KG1 (cell line): ENCODE measurements at regions not wholly inside any gene's neighbourhood (a gene's known extent, or its start where the extent isn't known, plus 50 kb on each side); places are given as distances from the start of the nearest gene placed in this dataset.
"Not testable (repeated sequence)": the region's sequence is repeated elsewhere in the genome, so short reads cannot be mapped to it uniquely, and the experiment has no call there.

Source experiments
- DNase-seq: peaks from one replicate; lab custom pipeline; 2025; lab: John Stamatoyannopoulos, UW

DNA sequence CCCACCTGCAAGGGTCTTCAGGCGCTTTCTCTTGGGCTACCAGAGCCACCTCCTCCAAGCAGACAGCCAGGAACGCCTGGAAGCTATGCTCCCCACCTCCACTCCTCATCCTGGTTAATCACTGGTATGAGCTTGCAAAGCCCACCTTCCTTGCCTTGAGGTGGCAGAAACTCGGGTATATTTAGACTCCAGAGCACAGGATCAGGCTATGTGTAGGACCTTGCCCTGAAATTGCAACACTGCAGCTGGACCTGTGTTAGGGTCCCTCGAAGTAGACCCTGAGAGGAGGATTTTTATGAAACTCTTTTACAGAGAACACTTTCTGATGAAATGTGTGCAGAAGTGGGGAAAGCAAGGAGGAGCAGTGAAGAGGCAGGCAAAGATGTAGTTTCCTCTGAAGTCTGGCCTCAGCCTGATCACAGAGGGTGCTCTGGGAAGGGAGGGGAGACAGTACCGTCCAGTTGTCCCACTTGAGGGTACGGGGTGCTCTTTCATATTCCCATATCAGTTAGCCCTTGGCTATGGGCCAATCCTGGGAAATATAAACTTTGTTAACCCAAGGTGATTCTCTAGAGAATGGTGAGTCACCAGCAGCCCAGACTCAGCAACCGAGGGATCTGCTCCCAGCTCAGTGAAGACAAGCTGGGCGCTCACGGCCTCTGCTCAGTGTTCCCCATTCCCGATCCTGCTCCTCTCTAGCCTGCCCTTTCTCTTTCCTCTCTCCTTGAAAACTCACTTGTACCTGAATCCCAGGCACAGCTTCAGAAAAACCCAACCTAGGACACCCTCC, 157.9 kb downstream of the UQCRFS1 start:
- no peak for DNase-seq

DNA sequence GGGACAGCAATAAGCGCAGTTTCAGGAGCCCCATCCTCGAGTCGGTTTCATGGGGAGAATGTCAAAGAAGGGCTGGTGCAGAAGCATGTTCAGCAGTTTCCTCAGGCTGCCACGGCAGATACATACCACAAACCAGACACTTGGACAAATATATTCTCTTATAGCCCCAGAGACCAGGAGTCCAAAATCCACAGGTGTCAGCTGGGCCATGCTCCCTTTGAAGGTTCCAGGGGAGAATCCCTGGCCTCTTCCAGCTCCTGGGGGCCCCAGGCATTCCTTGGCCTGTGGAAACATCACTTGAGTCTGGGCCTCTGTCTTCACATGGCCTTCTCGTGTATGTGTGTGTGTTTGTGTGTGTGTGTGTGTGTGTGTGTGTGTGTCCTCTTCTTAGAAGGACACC, 164.1 kb downstream of the UQCRFS1 start:
- no peak for DNase-seq

DNA sequence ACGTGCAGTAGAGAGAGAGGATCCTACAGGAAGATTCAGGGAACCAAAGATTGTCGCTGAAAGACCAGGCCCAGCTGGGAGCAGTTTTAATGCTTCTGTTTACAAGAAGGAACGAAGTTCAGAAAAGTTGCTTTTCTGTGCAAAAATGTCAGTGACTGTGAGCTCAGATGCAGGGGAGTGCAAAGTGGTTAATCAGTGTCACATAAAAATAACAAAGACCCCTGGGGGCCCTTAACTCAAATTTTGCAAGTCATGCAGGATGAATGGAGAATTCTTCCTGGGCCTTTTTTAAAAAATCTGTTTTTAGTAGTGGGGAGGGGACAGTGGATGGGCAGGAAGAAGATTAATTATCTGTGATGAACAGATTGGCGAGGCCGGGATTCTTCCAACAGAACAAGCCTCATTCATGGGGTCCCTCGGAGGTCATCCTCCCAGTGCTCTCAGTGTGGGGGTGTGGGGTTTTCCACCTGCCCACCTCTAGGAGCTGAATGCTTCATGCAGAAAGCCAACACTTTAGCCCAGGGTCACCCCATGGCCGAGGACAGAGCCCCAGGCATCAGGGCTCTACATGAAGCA, 167.2 kb downstream of the UQCRFS1 start:
- DNase-seq = no peak

DNA sequence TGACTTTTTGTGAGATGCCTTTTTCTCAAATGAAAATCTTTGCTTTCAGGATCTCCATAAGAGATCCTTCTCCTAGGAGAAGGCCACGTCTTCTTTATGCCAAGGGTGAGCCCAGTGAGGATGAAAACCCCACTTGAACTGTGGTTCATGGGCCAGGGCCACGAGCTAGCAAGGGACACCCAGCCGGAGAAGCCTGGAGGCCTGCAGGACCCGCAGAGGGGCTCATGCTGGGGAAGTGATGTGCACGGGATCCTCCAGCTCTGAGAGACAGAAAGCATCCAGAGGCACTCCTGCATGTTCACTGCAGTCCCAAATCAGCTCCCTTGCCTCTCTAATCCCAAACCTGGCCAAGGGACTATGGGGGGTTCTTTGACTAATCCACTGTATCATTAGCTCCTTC, 168.9 kb downstream of the UQCRFS1 start:
- DNase-seq = no peak

DNA sequence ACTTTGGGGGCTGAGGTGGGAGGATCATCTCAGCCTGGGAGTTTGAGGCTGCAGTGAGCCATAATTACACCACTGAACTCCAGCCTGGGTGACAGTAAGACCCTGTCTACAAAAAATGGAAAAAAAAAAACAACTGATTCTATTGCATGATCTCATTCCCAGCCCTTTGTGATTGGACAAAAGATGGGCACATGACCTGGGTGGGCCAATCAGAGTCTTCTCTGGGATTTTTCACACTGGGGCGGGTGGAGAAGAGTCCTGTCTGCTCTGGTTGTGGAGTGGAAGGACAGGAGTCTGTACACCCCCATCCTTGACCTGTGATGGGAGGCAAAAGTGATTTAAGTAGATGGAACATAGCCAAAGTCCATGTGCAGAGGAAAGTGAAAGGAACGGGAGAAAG, 170.5 kb downstream of the UQCRFS1 start:
- DNase-seq = no peak

DNA sequence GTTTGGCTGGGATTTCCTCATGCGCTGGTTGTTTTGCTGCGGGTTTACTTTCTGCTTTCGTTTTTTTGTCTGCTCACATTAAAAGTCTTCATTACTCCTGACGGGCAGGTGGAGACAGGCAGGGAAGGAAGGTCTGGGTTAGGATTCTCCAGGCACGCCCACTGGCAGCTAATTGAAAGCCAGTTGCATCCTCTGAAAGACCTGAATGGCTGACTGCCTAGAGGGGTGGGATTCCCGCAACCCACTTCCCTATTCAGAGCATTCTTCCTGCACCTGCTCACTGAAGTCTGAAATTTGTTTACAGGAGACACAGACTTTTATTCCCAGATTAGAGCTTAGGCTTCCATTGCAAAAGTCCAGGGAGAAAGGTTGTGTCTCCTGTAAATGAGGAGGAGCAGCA, 172.0 kb downstream of the UQCRFS1 start:
- DNase-seq = no peak

DNA sequence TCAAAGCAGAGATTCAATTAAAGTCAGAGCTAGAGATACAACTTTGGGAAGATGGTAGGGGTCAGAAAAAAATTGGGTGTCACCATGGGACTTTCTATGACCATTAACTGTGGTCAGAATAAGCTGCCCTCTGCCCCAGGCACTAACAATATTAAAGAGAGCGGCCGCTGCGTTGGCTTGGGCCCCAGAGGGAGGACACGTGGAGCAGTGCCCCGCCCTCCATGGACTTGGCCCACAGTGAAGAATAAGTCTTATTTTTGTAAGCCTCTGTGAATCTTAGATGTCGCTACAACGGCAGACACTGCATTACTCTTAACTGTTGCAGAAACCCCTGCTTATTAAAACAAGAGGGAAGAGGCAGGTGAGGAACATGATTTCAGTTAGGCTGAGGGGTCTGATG, 172.7 kb downstream of the UQCRFS1 start:
- DNase-seq = no peak

DNA sequence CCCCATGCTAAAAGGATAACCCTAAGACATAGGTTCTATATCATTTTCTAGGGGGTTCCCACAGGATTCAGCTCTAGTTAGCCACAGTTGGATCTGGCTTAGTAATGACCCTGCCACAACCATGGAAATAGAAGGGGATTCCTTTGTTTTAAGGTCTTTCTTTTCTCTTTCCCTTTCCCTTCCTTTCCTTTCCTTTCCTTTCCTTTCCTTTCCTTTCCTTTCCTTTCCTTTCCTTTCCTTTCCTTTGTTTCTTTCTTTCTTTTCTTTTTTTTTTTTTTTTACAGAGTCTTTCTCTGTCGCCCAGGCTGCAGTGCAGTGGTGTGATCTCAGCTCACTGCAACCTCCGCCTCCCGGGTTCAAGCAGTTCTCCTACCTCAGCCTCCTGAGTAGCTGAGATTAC, 173.9 kb downstream of the UQCRFS1 start:
- DNase-seq = not testable (repeated sequence)

DNA sequence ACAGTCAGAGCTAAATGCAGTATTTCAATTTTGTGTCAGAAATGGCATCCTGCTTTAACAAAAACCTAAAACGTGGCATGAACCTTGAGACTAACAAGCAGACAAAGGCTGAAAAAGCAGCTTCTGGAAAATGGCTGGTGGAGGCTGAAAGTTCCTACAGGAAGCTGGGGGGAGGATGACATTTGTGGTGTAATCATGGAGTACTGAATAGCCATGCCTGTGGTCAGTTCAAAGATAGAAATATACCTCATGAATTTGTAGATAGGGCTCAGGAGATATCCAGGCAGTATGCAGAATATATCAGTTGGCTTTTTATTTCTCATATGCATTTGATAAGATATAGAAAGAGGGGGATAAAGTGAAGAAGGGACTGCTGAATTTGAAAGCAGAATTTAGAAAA, 181.7 kb downstream of the UQCRFS1 start:
- no peak for DNase-seq

DNA sequence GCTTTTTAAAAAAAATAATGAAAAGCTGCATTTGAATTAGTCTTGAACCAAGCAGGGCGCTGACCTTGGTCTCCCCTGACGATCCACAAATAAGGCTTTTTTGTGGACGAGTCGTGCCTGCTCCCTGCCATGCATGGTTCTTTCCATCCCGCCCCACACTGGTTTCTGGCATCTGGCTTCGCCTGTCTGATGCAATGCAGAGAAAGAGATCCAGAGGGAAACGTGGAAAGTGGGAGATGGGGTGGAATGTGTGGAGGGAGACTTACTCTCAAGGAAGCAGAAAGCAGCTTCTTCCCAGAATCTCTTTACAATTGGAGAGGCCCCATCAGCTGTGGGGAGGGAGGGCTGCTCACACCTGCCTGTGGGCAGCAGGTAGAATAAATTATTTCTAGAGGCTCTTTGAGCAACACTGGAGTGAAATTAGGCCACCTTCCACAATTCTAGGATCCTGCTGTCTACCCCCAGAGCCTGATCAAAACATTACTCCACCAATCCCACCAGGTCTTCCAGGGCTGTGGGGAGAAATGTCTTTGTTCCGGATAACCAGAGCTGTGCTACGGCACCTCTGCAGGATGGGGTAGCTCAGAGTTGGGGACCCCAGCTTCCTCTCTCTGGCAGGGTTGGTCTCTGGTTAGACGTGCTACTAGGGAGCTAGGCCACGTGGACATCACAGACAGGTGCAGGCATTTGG, 183.5 kb downstream of the UQCRFS1 start:
- no peak for DNase-seq

DNA sequence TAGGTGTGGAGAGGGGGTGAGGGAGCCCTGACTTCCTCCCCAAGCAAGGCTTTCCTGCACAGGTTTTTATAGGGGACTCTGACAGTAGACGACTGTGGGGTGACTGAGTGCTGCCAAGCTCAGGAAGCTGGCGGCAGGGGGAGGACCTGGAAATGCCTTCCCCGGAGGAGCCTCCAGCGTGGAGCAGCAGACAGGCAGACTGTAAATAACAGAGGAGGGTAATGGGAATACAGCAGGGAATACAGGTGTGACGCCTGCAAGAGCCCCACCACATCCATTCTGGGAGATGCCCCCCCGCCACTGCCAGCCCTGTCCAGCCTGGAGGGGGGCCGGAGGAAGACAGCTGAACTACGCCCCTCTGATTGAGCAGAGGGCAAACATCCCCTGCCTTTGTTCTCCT, 190.4 kb downstream of the UQCRFS1 start:
- no peak for DNase-seq

DNA sequence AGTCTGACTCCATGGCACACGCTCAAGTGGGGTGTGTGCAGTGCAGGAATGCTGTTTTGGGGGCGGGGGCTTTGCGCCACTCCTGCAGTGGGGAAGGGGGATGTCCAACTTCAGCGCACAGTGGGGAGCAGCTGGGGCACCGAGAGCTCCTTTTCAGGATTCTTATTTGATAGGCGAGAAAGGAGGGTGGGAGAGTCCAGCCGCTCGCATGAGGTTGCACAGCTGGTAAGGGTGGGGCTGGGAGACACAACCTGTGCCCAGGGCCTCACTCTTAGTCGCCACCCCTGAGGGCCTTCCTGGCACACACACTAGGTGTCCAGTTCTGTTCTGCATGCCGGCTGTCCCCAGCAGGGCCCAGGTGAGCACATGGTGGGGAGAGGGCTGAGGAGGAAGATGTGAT, 190.8 kb downstream of the UQCRFS1 start:
- no peak for DNase-seq

DNA sequence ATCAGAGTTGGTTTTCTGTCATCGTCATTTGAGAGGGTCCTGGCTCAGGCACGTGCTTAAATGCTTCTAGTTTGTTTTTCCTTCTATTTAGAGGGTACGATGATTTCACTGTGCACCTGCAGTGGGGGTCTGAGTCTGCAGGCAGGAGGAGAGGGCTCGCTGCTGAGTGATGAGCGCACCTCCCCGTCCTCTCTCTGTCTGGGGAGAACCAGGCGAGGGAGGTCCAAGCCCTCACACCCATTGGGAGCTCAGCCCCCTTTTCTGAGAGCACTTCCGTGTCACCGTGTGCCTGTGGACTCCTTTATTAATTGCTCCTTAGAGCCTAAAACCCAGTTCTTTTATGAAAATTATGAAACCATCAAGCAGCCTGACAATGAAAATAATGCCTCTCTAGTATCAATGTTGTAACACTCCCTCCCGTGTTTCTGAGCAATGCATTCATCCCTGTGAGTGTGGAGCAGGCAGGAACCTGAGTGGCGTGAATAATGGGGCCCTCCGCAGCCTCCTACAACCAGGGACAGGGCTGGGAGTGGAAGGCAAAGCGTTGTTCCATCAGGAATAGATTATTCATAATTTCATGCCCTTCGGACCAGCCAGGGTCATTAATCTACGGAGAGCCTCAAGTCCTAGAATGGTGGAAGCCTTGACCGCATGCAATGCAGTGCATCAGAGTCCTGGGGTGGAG, 191.6 kb downstream of the UQCRFS1 start:
- DNase-seq = no peak

DNA sequence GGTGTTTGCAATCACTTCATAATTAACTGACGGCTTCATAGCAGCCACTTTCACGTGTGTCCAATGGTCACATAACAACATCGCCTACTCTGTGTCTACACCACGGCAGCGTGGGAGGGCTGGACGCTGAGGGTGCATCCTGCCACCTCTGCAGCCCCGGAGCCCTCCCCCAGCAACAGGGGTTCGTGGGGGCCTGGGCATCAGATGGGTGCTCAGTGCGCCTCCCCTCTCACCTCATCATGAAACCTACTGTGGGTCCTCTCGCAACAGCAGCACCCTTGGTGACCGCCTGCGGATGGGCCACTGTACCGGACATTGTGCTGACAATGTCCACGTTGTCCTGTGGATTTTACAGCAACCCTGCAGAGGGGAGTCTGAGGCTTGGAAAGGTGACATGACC, 193.5 kb downstream of the UQCRFS1 start:
- no peak for DNase-seq

DNA sequence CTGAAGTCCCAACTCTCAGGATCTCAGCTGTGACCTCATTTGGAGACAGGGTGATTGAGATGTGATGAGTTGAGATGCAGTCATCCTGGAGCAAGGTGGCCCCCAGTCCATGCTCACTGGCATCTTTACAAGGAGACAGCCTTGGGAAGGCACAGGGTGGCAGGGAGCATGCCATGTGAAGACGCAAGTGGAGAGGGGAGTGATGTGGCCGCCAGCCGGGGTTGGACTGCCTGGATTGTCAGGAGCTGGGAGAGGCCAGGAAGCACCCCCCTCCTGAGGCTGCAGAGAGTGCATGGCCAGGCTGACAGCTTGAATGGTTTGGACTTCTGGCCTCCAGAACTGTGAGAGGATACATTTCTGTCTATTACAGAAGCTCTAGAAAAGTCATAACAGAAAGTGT, 194.4 kb downstream of the UQCRFS1 start:
- DNase-seq = no peak

DNA sequence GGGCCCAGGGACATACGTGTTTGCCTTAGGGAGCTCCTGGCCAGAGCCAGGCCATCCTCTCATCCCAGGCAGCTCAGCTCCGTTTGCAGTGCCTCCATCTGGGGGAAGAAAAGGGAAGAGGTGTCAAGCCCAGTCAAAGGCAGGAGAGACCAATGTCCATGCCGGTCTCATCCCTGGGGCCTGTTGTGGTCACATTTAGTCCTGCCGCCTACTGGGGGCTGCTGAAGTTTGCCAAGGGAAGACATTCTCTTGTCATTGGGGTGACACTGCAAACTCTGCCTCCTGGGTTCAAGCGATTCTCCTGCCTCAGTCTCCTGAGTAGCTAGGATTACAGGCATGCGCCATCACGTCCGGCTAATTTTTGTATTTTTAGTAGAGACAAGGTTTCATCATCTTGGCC, 195.2 kb downstream of the UQCRFS1 start:
- DNase-seq = no peak

DNA sequence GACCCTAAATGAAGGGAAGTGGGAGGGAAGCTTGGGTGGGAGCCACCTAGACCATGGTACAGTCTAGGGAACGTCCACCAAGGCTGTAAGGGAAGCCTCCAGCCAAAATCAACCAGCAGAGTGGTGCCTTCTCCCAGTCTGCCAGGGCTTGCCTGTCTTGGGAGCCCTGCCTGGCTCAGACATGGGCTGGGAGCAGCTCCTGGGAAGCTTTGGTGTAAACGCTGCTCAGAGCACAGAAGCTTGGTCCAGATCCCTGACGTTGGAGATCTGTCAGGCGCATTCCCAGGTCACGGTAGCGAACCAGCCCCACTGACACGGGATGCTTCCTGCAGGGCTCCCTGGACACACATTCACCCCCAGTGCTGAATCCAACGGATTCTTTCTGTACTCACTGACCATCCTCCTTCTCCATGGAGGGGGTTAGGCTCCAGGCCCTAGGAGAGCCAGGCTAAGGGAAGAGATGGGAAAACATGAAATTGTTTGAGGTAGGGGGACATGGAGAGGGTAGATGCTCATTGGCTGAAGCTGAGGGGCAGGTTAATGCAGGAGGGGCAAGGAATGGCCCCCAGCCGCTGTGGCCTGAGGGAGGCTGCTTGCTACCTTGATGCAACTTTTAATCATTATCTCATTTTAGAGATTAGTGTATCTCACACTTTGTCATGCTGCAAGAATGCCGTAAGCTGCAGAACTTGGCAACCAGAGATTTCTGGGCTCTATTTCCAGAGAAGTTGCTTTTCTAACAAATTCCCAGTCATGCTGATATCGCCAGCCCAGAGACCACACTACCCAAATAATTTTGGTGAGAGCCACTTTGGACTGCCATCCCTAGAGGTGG, 195.8 kb downstream of the UQCRFS1 start:
- no peak for DNase-seq

DNA sequence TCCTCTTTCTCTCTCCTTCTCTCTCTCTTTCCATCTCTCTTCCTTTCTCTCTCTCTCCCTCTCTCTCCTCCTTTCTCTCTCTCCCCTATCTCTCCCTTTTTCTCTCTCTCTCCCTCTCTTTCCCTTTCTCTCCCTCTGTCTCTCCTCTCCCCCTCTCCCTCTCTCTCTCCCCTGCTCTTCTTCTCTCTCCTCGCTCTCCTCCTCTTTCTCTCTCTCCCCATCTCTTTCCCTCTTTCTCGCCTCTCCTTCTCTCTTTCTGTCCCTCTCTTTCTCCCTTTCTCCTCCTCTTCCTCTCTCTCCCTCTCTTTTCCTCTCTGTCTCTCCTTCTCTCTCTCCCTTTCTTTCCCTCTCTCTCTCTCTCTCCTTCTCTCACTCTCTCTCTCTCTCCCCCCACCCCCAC, 196.6 kb downstream of the UQCRFS1 start:
- no peak for DNase-seq

DNA sequence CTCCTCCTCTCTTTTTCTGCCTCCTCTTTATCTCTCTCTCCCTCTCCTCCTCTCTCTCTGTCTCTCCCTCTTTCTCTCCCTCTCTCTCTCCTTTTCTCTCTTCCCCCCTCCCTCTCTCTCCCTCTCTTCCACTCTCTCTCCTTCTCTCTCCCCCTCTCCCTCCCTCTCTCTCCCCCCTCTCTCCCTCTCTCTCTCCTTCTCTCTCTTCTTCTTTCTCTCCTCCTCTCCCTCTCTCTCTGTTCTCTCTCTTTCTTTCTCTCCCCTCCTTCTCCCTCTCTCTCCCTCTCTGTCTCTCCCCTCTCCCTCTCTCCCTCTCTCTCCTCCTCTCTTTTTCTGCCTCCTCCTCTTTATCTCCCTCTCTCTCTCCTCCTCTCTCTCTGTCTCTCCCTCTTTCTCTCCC, 197.4 kb downstream of the UQCRFS1 start:
- no peak for DNase-seq

DNA sequence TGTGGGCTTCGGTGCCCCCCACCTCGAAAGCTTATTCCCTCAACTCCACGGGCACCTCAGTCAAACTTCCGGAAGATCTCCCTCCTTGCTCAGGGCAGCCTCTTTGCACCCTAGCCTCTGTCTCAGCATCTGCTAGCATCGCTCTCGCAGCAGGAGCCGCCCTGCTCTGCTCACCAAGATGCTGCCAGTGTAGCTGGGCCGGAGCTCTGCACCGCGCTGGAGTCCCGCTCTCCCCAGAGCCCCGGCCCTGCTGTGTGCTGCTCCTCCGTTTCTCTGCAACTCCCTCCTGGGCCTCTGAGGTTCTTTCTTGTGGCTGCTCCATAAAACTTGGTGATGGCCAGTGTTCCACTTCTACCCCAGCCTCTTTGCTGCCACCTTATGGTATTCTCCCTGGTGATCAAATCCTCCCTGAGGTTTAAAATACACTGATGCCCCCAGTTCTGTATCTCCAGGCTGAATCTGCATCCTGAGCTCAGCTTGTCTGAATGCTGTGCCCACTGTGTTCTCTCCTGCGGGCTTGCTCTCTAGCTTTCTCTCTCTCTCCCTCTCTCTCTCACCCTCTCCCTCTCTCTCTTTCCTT, 198.0 kb downstream of the UQCRFS1 start:
- DNase-seq = no peak

DNA sequence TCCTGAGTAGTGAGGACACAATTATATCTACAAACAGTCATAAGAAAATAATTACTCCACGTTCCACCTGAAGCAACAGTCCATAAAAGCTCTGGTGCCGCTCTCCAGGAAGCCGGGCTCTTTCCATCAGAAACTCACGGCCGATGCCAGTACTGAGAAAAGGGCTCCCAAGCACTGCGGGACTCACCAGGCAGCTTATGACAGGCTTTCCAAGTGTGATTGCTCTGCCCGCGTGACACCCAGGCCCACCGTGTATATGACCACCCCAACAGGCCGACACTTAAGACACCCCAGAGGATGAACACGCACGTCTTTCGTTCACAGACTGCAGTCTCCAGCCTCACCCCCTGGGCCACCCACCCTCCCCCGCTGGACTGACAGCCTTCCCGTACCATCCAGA, 199.0 kb downstream of the UQCRFS1 start:
- no peak for DNase-seq

DNA sequence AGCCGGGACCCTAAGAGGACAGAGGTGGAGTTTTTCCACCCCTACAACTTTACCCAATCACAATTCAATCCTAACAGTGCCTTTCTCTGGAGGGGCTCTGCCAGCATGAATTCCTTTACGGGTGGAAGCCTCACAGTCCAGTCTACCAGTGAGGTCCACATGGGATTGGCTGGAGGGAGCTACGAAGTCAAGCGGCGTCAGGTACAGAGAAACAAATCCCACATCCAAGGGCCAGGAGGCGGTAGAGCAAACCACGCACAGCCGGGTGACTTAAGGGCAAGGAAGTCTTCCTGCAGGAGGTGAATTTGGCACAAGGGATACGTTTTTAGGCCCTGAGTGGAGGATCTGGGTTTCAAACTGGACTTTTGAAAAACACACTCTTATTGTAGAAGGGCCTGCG, 199.6 kb downstream of the UQCRFS1 start:
- DNase-seq = no peak
